KMS-11 (cell line): ENCODE measurements at regions not wholly inside any gene's neighbourhood (a gene's known extent, or its start where the extent isn't known, plus 50 kb on each side); places are given as distances from the start of the nearest gene placed in this dataset.

Experiments
- H2AFZ ChIP-seq: fragments of 200-600 bp; sonication (generic); 2 replicates; pipeline ENCODE4 v1.6.1; 2016; ENCODE audit warnings: antibody characterized with exemption, mixed run types, low read depth
- H3K27ac ChIP-seq: fragments of 200-600 bp; sonication (generic); 2 replicates; pipeline ENCODE4 v1.6.1; 2016; ENCODE audit warnings: mild to moderate bottlenecking, mixed run types
- H3K27me3 ChIP-seq: fragments of 200-600 bp; sonication (generic); 2 replicates; pipeline ENCODE4 v1.6.1; 2017; ENCODE audit warnings: mild to moderate bottlenecking, low read depth, mixed run types, moderate library complexity; ENCODE audit not compliant: insufficient read depth
- H3K36me3 ChIP-seq: fragments of 200-600 bp; sonication (generic); 2 replicates; pipeline ENCODE4 v1.6.1; 2017; ENCODE audit warnings: mild to moderate bottlenecking, mixed run types; ENCODE audit not compliant: insufficient read depth
- H3K4me1 ChIP-seq: fragments of 200-600 bp; sonication (generic); 2 replicates; pipeline ENCODE4 v1.6.1; 2016; ENCODE audit warnings: mild to moderate bottlenecking, low read depth, mixed run types; ENCODE audit not compliant: poor library complexity, severe bottlenecking
- H3K4me2 ChIP-seq: fragments of 200-600 bp; sonication (generic); 2 replicates; pipeline ENCODE4 v1.7.0; 2016; ENCODE audit warnings: mild to moderate bottlenecking, mixed run types
- H3K4me3 ChIP-seq: fragments of 200-600 bp; sonication (generic); IDR thresholded peaks from 2 replicates; pipeline ENCODE4 v1.6.1; 2017; ENCODE audit warnings: low read depth, low read length, mixed read lengths; ENCODE audit not compliant: insufficient read depth
- H3K79me2 ChIP-seq: fragments of 200-600 bp; sonication (generic); 2 replicates; pipeline ENCODE4 v1.6.1; 2016; ENCODE audit warnings: low read depth, mixed run types; ENCODE audit not compliant: insufficient read depth
- H3K9ac ChIP-seq: fragments of 200-600 bp; sonication (generic); 2 replicates; pipeline ENCODE4 v1.6.1; 2016; ENCODE audit warnings: mild to moderate bottlenecking, mixed run types
- H4K20me1 ChIP-seq: fragments of 200-600 bp; sonication (generic); 2 replicates; pipeline ENCODE4 v1.6.1; 2016; ENCODE audit warnings: mild to moderate bottlenecking, mixed run types; ENCODE audit not compliant: insufficient read depth
- TF ChIP-seq, protein P1 (sequence below): fragments of 200-600 bp; sonication (generic); conservative IDR thresholded peaks from 2 replicates; pipeline ENCODE4 v1.6.1; 2017; ENCODE audit warnings: low read depth, mild to moderate bottlenecking, antibody characterized with exemption, low read length, moderate library complexity, mixed read lengths

DNA sequence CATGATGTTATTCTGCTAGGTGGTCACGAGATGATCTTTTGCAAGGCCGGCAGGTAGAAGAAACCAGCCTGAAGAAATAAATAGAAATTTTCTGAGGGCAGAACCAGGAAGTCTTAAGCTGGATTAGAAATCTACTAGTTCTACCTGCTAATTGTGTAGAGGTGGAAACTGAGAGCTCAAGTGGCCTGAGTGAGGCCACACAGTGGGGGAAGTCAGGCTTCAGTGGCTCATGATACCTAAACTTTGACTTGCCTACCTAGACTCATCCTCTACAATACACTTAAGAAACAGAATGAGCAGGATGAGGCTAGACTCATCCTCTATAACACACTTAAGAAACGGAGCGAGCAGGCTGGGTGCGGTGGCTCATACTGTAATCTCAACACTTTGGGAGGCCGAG lies 134.9 kb upstream of the NDUFV2 start:
- H3K27me3 ChIP-seq, result no peaks in the 10 kb centered on the region
- H3K4me1 ChIP-seq, result no peaks in the 10 kb centered on the region
- TF ChIP-seq, protein P1, sequence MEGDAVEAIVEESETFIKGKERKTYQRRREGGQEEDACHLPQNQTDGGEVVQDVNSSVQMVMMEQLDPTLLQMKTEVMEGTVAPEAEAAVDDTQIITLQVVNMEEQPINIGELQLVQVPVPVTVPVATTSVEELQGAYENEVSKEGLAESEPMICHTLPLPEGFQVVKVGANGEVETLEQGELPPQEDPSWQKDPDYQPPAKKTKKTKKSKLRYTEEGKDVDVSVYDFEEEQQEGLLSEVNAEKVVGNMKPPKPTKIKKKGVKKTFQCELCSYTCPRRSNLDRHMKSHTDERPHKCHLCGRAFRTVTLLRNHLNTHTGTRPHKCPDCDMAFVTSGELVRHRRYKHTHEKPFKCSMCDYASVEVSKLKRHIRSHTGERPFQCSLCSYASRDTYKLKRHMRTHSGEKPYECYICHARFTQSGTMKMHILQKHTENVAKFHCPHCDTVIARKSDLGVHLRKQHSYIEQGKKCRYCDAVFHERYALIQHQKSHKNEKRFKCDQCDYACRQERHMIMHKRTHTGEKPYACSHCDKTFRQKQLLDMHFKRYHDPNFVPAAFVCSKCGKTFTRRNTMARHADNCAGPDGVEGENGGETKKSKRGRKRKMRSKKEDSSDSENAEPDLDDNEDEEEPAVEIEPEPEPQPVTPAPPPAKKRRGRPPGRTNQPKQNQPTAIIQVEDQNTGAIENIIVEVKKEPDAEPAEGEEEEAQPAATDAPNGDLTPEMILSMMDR, result no peak
- no peaks in the 10 kb centered on the region for H3K79me2 ChIP-seq
- H3K27ac ChIP-seq, result no peak overlapping the region
- no peaks in the 10 kb centered on the region for H3K36me3 ChIP-seq
- H3K9ac ChIP-seq, result no peak overlapping the region
- H2AFZ ChIP-seq, result no peak overlapping the region
- H4K20me1 ChIP-seq, result no peaks in the 10 kb centered on the region
- H3K4me3 ChIP-seq, result no peak overlapping the region
- H3K4me2 ChIP-seq, result no peak overlapping the region

GRCh38 chr18:8969639-8970390 lies 132.7 kb upstream of the NDUFV2 start:
- Histone ChIP-seq H3K27ac (no peak overlapping the region), H3K4me3 (no peak overlapping the region), H3K27me3 (no peaks in the 10 kb centered on the region), H3K4me2 (no peak overlapping the region), H3K9ac (no peak overlapping the region), H4K20me1 (no peaks in the 10 kb centered on the region), H3K36me3 (no peaks in the 10 kb centered on the region), H2AFZ (no peak overlapping the region), H3K79me2 (no peaks in the 10 kb centered on the region), H3K4me1 (no peaks in the 10 kb centered on the region)
- TF ChIP-seq, protein P1, result no peak

- H3K9ac ChIP-seq, result no peak overlapping the region
- H3K27me3 ChIP-seq, result no peaks in the 10 kb centered on the region
- H3K36me3 ChIP-seq, result no peaks in the 10 kb centered on the region
- H3K4me1 ChIP-seq, result no peaks in the 10 kb centered on the region
- TF ChIP-seq, protein P1, result no peak
- H3K79me2 ChIP-seq, result no peaks in the 10 kb centered on the region
- H4K20me1 ChIP-seq, result no peaks in the 10 kb centered on the region
- H3K4me2 ChIP-seq, result no peak overlapping the region
- H3K27ac ChIP-seq, result no peak overlapping the region
- H3K4me3 ChIP-seq, result no peak overlapping the region
- no peak overlapping the region; the same call in 1 of the 2 replicates for H2AFZ ChIP-seq
These were observed 131.7 kb upstream of the NDUFV2 start for GRCh38 chr18:8970843-8971242.

DNA sequence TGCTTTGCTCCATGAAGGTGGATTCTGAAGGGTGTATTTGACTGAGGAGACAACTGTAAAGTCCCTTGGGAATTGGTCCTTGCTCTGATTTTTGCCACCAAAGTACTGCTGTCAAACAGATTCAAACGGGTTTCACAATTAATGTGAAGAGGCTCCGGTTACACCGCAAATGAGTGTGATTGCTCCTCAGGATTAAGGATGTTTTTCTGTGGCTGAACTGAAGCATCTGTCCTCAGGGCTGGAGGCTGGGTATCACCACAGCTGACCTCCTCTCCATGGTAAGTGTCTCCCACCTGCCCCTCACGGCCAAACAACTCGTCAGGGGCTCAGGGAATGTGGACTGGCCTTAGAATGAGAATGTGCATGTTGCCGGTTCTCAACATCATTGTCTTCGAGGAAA lies 130.4 kb upstream of the NDUFV2 start:
- Histone ChIP-seq H3K4me2 (no peak overlapping the region), H3K4me1 (no peaks in the 10 kb centered on the region), H3K4me3 (no peak overlapping the region), H4K20me1 (no peaks in the 10 kb centered on the region), H3K36me3 (no peaks in the 10 kb centered on the region), H3K9ac (no peak overlapping the region), H3K27me3 (no peaks in the 10 kb centered on the region), H3K79me2 (no peaks in the 10 kb centered on the region), H3K27ac (no peak overlapping the region), H2AFZ (no peak overlapping the region)
- TF ChIP-seq, protein P1, result no peak
